Endodermal cell (in vitro differentiated cells): ENCODE measurements at regions not wholly inside any gene's neighbourhood (a gene's known extent, or its start where the extent isn't known, plus 50 kb on each side); places are given as distances from the start of the nearest gene placed in this dataset.

ENCODE experiments used
- DNase-seq: peaks from one replicate; pipeline ENCODE4 v3.0.0-alpha.2; 2017
- H3K27ac ChIP-seq: 2 replicates; pipeline ENCODE4 v1.5.1; 2013; ENCODE audit warnings: mild to moderate bottlenecking, low read depth, low read length, moderate library complexity
- H3K27me3 ChIP-seq: 2 replicates; pipeline ENCODE4 v1.6.1; 2013; ENCODE audit warnings: mild to moderate bottlenecking, low read length, moderate library complexity; ENCODE audit not compliant: insufficient read depth, control insufficient read depth, poor library complexity, severe bottlenecking
- H3K36me3 ChIP-seq: 2 replicates; pipeline ENCODE4 v1.7.0; 2013; ENCODE audit warnings: mild to moderate bottlenecking, low read length, moderate library complexity; ENCODE audit not compliant: control insufficient read depth, insufficient read depth
- H3K4me1 ChIP-seq: one replicate; pipeline ENCODE4 v1.7.0; 2013; ENCODE audit warnings: low read length; ENCODE audit not compliant: control insufficient read depth, insufficient read depth
- H3K4me3 ChIP-seq: 2 replicates; pipeline ENCODE4 v1.5.1; 2013; ENCODE audit warnings: mild to moderate bottlenecking, low read length, moderate library complexity
- H3K9ac ChIP-seq: 2 replicates; pipeline ENCODE4 v1.6.1; 2013; ENCODE audit warnings: mild to moderate bottlenecking, low read length, moderate library complexity; ENCODE audit not compliant: poor library complexity, severe bottlenecking; ENCODE audit errors: extremely low read depth
- H3K9me3 ChIP-seq: 2 replicates; pipeline ENCODE4 v1.6.1; 2013; ENCODE audit warnings: mild to moderate bottlenecking, low read length, moderate library complexity; ENCODE audit not compliant: control insufficient read depth
- H3K27ac Mint-ChIP-seq: 2 replicates; pipeline ENCODE4 v1.8.0; 2020; ENCODE audit warnings: mixed read lengths
- H3K27me3 Mint-ChIP-seq: 2 replicates; pipeline ENCODE4 v1.8.0; 2021; ENCODE audit warnings: mild to moderate bottlenecking, mixed read lengths; ENCODE audit not compliant: insufficient read depth
- H3K36me3 Mint-ChIP-seq: 2 replicates; pipeline ENCODE4 v1.8.0; 2020; ENCODE audit warnings: low read depth, mixed read lengths
- H3K4me1 Mint-ChIP-seq: 2 replicates; pipeline ENCODE4 v1.8.0; 2020; ENCODE audit warnings: mixed read lengths
- H3K4me3 Mint-ChIP-seq: 2 replicates; pipeline ENCODE4 v1.8.0; 2020; ENCODE audit warnings: mild to moderate bottlenecking, moderate library complexity, mixed read lengths
- H3K9me3 Mint-ChIP-seq: 2 replicates; pipeline ENCODE4 v1.8.0; 2020; ENCODE audit warnings: mild to moderate bottlenecking, mixed read lengths
- WGBS, 2 experiments: methylation state at CpG; one replicate each; pipeline versions ENCODE4 v1.1.5 to v1.1.7; 2013; ENCODE audit warnings: missing lambda C conversion rate in 2 of 2, mixed read lengths in 1 of 2; ENCODE audit not compliant: insufficient coverage in 1 of 2, insufficient read length in 1 of 2; 5-methylcytosine and 5-hydroxymethylcytosine counted together
- TF ChIP-seq, protein P1 (sequence below): fragments of 200-600 bp; sonication (generic); conservative IDR thresholded peaks from 2 replicates; pipeline ENCODE4 v1.5.0; 2021; ENCODE audit warnings: antibody characterized with exemption, mild to moderate bottlenecking

DNA sequence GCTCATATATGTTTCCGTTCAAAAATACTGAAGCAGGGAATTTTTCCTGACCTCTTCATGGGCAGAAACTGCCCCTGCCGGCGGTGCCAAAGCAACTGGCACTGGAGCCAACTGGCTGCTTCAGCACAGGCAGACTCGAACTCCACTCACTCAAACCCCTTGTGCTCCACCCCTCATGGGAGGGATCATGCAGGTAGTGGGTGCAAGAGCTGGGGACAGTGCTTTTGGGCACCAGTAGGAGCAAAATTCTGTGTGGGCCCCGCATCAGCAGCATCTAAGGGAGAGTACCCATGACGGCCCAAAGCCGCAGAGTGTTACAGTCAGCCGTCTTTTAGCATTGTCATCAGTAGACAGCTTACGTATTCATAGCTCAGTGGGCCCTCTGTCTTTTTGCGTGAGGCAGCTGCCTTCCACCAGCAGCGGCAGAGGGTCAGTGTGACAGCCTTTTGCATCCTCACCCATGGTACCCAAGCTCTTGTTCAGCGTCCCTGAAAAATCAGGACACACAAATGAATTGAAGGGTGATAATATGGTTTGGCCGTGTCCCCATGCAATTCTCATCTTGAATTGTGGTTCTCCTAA lies 393.8 kb downstream of the SLITRK6 start:
- H3K36me3 ChIP-seq: no peaks in the 10 kb centered on the region
- no peaks in the 10 kb centered on the region for H3K9me3 ChIP-seq
- WGBS, 2 experiments: 89 to 90% methylated on average over 8 to 13 of the region's 13 CpGs
- H3K4me1 ChIP-seq: no peaks in the 10 kb centered on the region
- H3K9ac ChIP-seq: no peak overlapping the region
- H3K27ac ChIP-seq: no peak overlapping the region
- H3K4me3 ChIP-seq: no peak overlapping the region
- H3K27me3 Mint-ChIP-seq: no peaks in the 10 kb centered on the region
- H3K4me3 Mint-ChIP-seq: no peak overlapping the region
- no peaks in the 10 kb centered on the region for H3K4me1 Mint-ChIP-seq
- no peak overlapping the region for H3K27ac Mint-ChIP-seq
- no peaks in the 10 kb centered on the region for H3K9me3 Mint-ChIP-seq
- no peak for DNase-seq
- H3K36me3 Mint-ChIP-seq: no peaks in the 10 kb centered on the region
- TF ChIP-seq, protein P1, sequence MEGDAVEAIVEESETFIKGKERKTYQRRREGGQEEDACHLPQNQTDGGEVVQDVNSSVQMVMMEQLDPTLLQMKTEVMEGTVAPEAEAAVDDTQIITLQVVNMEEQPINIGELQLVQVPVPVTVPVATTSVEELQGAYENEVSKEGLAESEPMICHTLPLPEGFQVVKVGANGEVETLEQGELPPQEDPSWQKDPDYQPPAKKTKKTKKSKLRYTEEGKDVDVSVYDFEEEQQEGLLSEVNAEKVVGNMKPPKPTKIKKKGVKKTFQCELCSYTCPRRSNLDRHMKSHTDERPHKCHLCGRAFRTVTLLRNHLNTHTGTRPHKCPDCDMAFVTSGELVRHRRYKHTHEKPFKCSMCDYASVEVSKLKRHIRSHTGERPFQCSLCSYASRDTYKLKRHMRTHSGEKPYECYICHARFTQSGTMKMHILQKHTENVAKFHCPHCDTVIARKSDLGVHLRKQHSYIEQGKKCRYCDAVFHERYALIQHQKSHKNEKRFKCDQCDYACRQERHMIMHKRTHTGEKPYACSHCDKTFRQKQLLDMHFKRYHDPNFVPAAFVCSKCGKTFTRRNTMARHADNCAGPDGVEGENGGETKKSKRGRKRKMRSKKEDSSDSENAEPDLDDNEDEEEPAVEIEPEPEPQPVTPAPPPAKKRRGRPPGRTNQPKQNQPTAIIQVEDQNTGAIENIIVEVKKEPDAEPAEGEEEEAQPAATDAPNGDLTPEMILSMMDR: no peak
- H3K27me3 ChIP-seq: no peaks in the 10 kb centered on the region

DNA sequence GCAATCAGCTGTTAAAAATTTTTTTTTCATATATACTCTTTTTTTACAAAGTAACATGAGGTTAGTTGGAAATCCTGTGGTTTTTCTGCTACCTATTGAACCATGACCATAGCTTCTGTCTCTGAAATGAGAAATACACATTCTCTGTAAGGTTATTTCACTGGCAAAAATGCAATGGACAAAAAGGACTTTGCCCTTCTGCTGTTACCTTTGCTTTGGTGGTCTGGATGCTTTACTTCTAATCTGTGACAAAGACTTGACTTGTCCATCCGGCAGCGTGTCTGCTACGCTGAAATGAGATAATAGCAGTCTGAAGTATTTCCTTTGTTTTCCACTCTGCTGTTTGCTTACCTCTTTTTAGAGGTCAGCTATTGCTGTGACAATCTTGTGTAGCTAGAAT lies 412.8 kb downstream of the SLITRK6 start:
- Histone ChIP-seq H3K27ac (no peak overlapping the region), H3K9me3 (no peaks in the 10 kb centered on the region), H3K36me3 (no peaks in the 10 kb centered on the region), H3K4me1 (no peaks in the 10 kb centered on the region), H3K4me3 (no peak overlapping the region), H3K9ac (no peak overlapping the region), H3K27me3 (no peaks in the 10 kb centered on the region)
- Mint-ChIP-seq H3K4me1 (no peaks in the 10 kb centered on the region), H3K9me3 (peaks cover 6% of the 10 kb centered on the region), H3K36me3 (no peaks in the 10 kb centered on the region), H3K27ac (peak overlapping the region; percentile 68), H3K27me3 (no peaks in the 10 kb centered on the region), H3K4me3 (no peak overlapping the region)
- TF ChIP-seq, protein P1: no peak
- 59 to 79% methylated on average over 3 of the region's 3 CpGs for WGBS, 2 experiments
- no peak for DNase-seq

DNA sequence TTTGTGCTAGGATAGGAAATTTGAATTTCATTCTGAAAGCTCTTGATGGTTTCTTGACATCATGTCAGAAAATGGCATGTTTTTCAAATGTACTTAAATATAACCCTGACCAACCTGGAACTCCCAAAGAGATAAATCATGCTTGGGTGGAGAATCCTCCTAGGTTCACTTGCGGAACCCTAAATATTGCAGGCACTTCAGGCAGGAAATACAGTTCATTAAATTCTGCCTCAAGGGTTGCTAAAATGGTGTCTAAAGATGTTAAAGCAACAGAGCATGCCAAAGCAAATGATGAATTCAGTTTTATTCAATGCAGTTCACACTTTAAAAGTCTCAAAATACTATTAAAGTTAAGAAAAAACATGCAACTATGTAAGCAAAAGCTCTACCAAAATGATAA lies 415.9 kb downstream of the SLITRK6 start:
- Mint-ChIP-seq H3K4me3 (no peak overlapping the region), H3K27ac (no peak overlapping the region)

More for the DNA sequence above, 415.9 kb downstream of the SLITRK6 start:
- Mint-ChIP-seq H3K4me1 (no peaks in the 10 kb centered on the region), H3K9me3 (no peaks in the 10 kb centered on the region), H3K36me3 (no peaks in the 10 kb centered on the region), H3K27me3 (no peaks in the 10 kb centered on the region)
- H3K27ac ChIP-seq: no peak overlapping the region
- 95 to 100% methylated on average over 1 of the region's 1 CpG for WGBS, 2 experiments
- no peak overlapping the region for H3K9ac ChIP-seq
- DNase-seq: no peak
- no peak overlapping the region for H3K4me3 ChIP-seq
- H3K9me3 ChIP-seq: no peaks in the 10 kb centered on the region
- H3K36me3 ChIP-seq: no peaks in the 10 kb centered on the region
- TF ChIP-seq, protein P1: no peak
- no peaks in the 10 kb centered on the region for H3K4me1 ChIP-seq
- H3K27me3 ChIP-seq: no peaks in the 10 kb centered on the region
